ENCODE measurements at regions not wholly inside any gene's neighbourhood (a gene's known extent, or its start where the extent isn't known, plus 50 kb on each side); places are given as distances from the start of the nearest gene placed in this dataset.

GRCh38 chr12:75703131-75703530 is 191.7 kb upstream of the KRR1 start:
- TF ChIP-seq CTCF (IDR thresholded peaks at IDR 0.05), result no peak
- H3K79me2 ChIP-seq, result no peaks in the 10 kb centered on the region
- no peak overlapping the region for H3K4me2 ChIP-seq (ENCODE audit: low read length)
- H3K9ac ChIP-seq, result no peak overlapping the region
- no peaks in the 10 kb centered on the region for H3K9me3 ChIP-seq (ENCODE audit: control insufficient read depth, low read length)
- H2AFZ ChIP-seq, result no peak overlapping the region
- no peak overlapping the region for H3K27ac ChIP-seq
- no peaks in the 10 kb centered on the region for H3K27me3 ChIP-seq (ENCODE audit: control insufficient read depth, insufficient read depth, low read length)
- H3K4me1 ChIP-seq, result peaks cover 43% of the 10 kb centered on the region
- no peak overlapping the region for H3K4me3 ChIP-seq (ENCODE audit: low read depth, low read length)
- no peaks in the 10 kb centered on the region for H3K36me3 ChIP-seq (ENCODE audit: control insufficient read depth, insufficient read depth, low read length)

GRCh38 chr12:75702477-75703093 is 191.2 kb upstream of the KRR1 start:
- H3K36me3 ChIP-seq (ENCODE audit: control insufficient read depth, insufficient read depth, low read length), result no peaks in the 10 kb centered on the region
- no peak overlapping the region for H3K27ac ChIP-seq
- no peak overlapping the region for H3K4me2 ChIP-seq (ENCODE audit: low read length)
- H3K4me3 ChIP-seq (ENCODE audit: low read depth, low read length), result no peak overlapping the region
- no peak overlapping the region for H3K9ac ChIP-seq
- peaks cover 43% of the 10 kb centered on the region for H3K4me1 ChIP-seq
- no peaks in the 10 kb centered on the region for H3K9me3 ChIP-seq (ENCODE audit: control insufficient read depth, low read length)
- H2AFZ ChIP-seq, result no peak overlapping the region
- TF ChIP-seq CTCF (IDR thresholded peaks at IDR 0.05), result no peak
- H3K79me2 ChIP-seq, result no peaks in the 10 kb centered on the region
- no peaks in the 10 kb centered on the region for H3K27me3 ChIP-seq (ENCODE audit: control insufficient read depth, insufficient read depth, low read length)

GRCh38 chr12:75701859-75702258 is 190.4 kb upstream of the KRR1 start:
- Histone ChIP-seq H3K4me3 (ENCODE audit: low read depth, low read length) (no peak overlapping the region), H3K4me1 (peaks cover 38% of the 10 kb centered on the region), H2AFZ (no peak overlapping the region), H3K79me2 (no peaks in the 10 kb centered on the region), H3K4me2 (ENCODE audit: low read length) (no peak overlapping the region), H3K27me3 (ENCODE audit: control insufficient read depth, insufficient read depth, low read length) (no peaks in the 10 kb centered on the region), H3K27ac (no peak overlapping the region), H3K9me3 (ENCODE audit: control insufficient read depth, low read length) (no peaks in the 10 kb centered on the region), H3K36me3 (ENCODE audit: control insufficient read depth, insufficient read depth, low read length) (no peaks in the 10 kb centered on the region), H3K9ac (no peak overlapping the region)
- no peak for TF ChIP-seq CTCF (IDR thresholded peaks at IDR 0.05)

GRCh38 chr12:75699728-75700496 is 188.5 kb upstream of the KRR1 start:
- Histone ChIP-seq H3K27me3 (ENCODE audit: control insufficient read depth, insufficient read depth, low read length) (no peaks in the 10 kb centered on the region), H3K9me3 (ENCODE audit: control insufficient read depth, low read length) (no peaks in the 10 kb centered on the region), H3K4me2 (ENCODE audit: low read length) (peak overlapping the region; percentile 49), H3K27ac (peak overlapping the region; percentile 45), H3K4me1 (peaks cover 21% of the 10 kb centered on the region), H2AFZ (peak overlapping the region; percentile 71), H3K36me3 (ENCODE audit: control insufficient read depth, insufficient read depth, low read length) (no peaks in the 10 kb centered on the region), H3K79me2 (no peaks in the 10 kb centered on the region), H3K4me3 (ENCODE audit: low read depth, low read length) (no peak overlapping the region), H3K9ac (no peak overlapping the region)
- TF ChIP-seq CTCF (IDR thresholded peaks at IDR 0.05), result no peak
